ENCODE measurements at regions not wholly inside any gene's neighbourhood (a gene's known extent, or its start where the extent isn't known, plus 50 kb on each side); places are given as distances from the start of the nearest gene placed in this dataset.

GRCh38 chr11:38226684-38227083, 1628.6 kb upstream of the RAG2 start:
- DNase-seq = no peak
- Histone ChIP-seq H3K27me3 (ENCODE audit: insufficient read depth, low read depth, severe bottlenecking) (no peaks in the 10 kb centered on the region), H3K9me3 (ENCODE audit: severe bottlenecking) (peaks cover 8% of the 10 kb centered on the region), H3K36me3 (no peaks in the 10 kb centered on the region), H3K4me3 (ENCODE audit: low read depth, low read length) (no peak overlapping the region), H3K27ac (no peak overlapping the region)
- no peak for TF ChIP-seq CTCF (IDR thresholded peaks at IDR 0.05; ENCODE audit: low read depth, low read length)

- H3K4me3 ChIP-seq (ENCODE audit: low read depth, low read length) = no peak overlapping the region
- H3K27ac ChIP-seq = no peak overlapping the region
- H3K9me3 ChIP-seq (ENCODE audit: severe bottlenecking) = no peaks in the 10 kb centered on the region
- H3K27me3 ChIP-seq (ENCODE audit: insufficient read depth, low read depth, severe bottlenecking) = no peaks in the 10 kb centered on the region
- H3K36me3 ChIP-seq = no peaks in the 10 kb centered on the region
- DNase-seq = no peak
- no peak for TF ChIP-seq CTCF (IDR thresholded peaks at IDR 0.05; ENCODE audit: low read depth, low read length)
These were observed 1623.3 kb upstream of the RAG2 start for GRCh38 chr11:38221295-38221694.

- Histone ChIP-seq H3K4me3 (ENCODE audit: low read depth, low read length) (no peak overlapping the region), H3K36me3 (no peaks in the 10 kb centered on the region), H3K27me3 (ENCODE audit: insufficient read depth, low read depth, severe bottlenecking) (no peaks in the 10 kb centered on the region), H3K9me3 (ENCODE audit: severe bottlenecking) (no peaks in the 10 kb centered on the region), H3K27ac (peak overlapping the region; percentile 31; the same call in 1 of the 2 replicates)
- no peak for TF ChIP-seq CTCF (IDR thresholded peaks at IDR 0.05; ENCODE audit: low read depth, low read length)
- no peak for DNase-seq
These were observed 1621.6 kb upstream of the RAG2 start for GRCh38 chr11:38219636-38220035.

GRCh38 chr11:38208951-38209350, 1610.9 kb upstream of the RAG2 start:
- Histone ChIP-seq H3K27ac (no peak overlapping the region), H3K9me3 (ENCODE audit: severe bottlenecking) (no peaks in the 10 kb centered on the region), H3K4me3 (ENCODE audit: low read depth, low read length) (no peak overlapping the region), H3K27me3 (ENCODE audit: insufficient read depth, low read depth, severe bottlenecking) (no peaks in the 10 kb centered on the region), H3K36me3 (no peaks in the 10 kb centered on the region)
- DNase-seq = no peak
- no peak for TF ChIP-seq CTCF (IDR thresholded peaks at IDR 0.05; ENCODE audit: low read depth, low read length)

- Histone ChIP-seq H3K27ac (no peak overlapping the region), H3K9me3 (ENCODE audit: severe bottlenecking) (no peaks in the 10 kb centered on the region), H3K4me3 (ENCODE audit: low read depth, low read length) (no peak overlapping the region), H3K36me3 (no peaks in the 10 kb centered on the region), H3K27me3 (ENCODE audit: insufficient read depth, low read depth, severe bottlenecking) (no peaks in the 10 kb centered on the region)
- TF ChIP-seq CTCF (IDR thresholded peaks at IDR 0.05; ENCODE audit: low read depth, low read length) = no peak
- DNase-seq = no peak
These were observed 1608.6 kb upstream of the RAG2 start for GRCh38 chr11:38206663-38207062.

- Histone ChIP-seq H3K27ac (no peak overlapping the region), H3K4me3 (ENCODE audit: low read depth, low read length) (no peak overlapping the region), H3K9me3 (ENCODE audit: severe bottlenecking) (no peaks in the 10 kb centered on the region), H3K27me3 (ENCODE audit: insufficient read depth, low read depth, severe bottlenecking) (no peaks in the 10 kb centered on the region), H3K36me3 (no peaks in the 10 kb centered on the region)
- TF ChIP-seq CTCF (IDR thresholded peaks at IDR 0.05; ENCODE audit: low read depth, low read length) = no peak
- DNase-seq = no peak
These were observed 1593.1 kb upstream of the RAG2 start for GRCh38 chr11:38191101-38191500.
